Neuron (in vitro differentiated cells): ENCODE measurements at regions not wholly inside any gene's neighbourhood (a gene's known extent, or its start where the extent isn't known, plus 50 kb on each side); places are given as distances from the start of the nearest gene placed in this dataset.

Experiments
- H2AFZ ChIP-seq: one replicate; pipeline ENCODE4 v1.6.1; 2013; ENCODE audit warnings: low read depth, mild to moderate bottlenecking, inconsistent platforms, low read length, moderate library complexity
- H3K27me3 ChIP-seq: one replicate; pipeline ENCODE4 v1.6.1; 2013; ENCODE audit warnings: low read length; ENCODE audit not compliant: insufficient read depth
- H3K36me3 ChIP-seq: one replicate; pipeline ENCODE4 v1.6.1; 2013; ENCODE audit warnings: low read length; ENCODE audit not compliant: insufficient read depth
- H3K4me1 ChIP-seq: one replicate; pipeline ENCODE4 v1.6.1; 2013; ENCODE audit warnings: low read length; ENCODE audit not compliant: insufficient read depth
- H3K4me3 ChIP-seq: 2 replicates; pipeline ENCODE4 v1.5.1; 2013; ENCODE audit warnings: mild to moderate bottlenecking, low read length, moderate library complexity
- H3K9me3 ChIP-seq: one replicate; pipeline ENCODE4 v1.6.1; 2013; ENCODE audit warnings: low read length

- no peaks in the 10 kb centered on the region for H3K9me3 ChIP-seq
- no peaks in the 10 kb centered on the region for H3K36me3 ChIP-seq
- peaks cover 4% of the 10 kb centered on the region for H3K4me1 ChIP-seq
- H2AFZ ChIP-seq, result no peak overlapping the region
- no peak overlapping the region for H3K4me3 ChIP-seq
- no peaks in the 10 kb centered on the region for H3K27me3 ChIP-seq
These were observed 115.7 kb upstream of the MTAP start for GRCh38 chr9:21686738-21687137.

GRCh38 chr9:21687351-21687750 is 115.1 kb upstream of the MTAP start:
- peaks cover 4% of the 10 kb centered on the region for H3K4me1 ChIP-seq
- no peak overlapping the region for H3K4me3 ChIP-seq
- no peaks in the 10 kb centered on the region for H3K9me3 ChIP-seq
- H3K27me3 ChIP-seq, result no peaks in the 10 kb centered on the region
- H2AFZ ChIP-seq, result no peak overlapping the region
- H3K36me3 ChIP-seq, result no peaks in the 10 kb centered on the region

- Histone ChIP-seq H2AFZ (no peak overlapping the region), H3K4me3 (no peak overlapping the region), H3K9me3 (no peaks in the 10 kb centered on the region), H3K36me3 (no peaks in the 10 kb centered on the region), H3K27me3 (no peaks in the 10 kb centered on the region), H3K4me1 (peaks cover 4% of the 10 kb centered on the region)
These were observed 114.0 kb upstream of the MTAP start for GRCh38 chr9:21688108-21689102.

DNA sequence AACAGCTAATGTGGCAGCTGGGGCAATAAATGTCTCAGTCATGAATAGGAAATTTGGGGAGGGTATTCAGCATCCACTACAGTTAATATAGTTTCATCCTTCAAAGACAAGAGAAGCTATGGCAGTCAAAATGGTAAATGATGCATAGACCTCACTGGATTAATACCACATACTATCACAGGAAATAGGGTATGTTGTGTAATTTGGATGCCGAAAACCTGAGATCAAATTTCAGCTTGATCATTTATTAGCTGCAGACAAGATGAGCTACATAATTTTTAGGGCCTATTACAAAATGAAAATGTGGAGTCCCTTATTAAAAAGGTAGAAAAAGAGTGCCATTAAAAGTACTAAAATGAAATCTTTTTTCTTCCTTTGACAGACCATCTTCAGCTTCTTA is 112.6 kb upstream of the MTAP start:
- Histone ChIP-seq H3K27me3 (no peaks in the 10 kb centered on the region), H2AFZ (no peak overlapping the region), H3K9me3 (no peaks in the 10 kb centered on the region), H3K4me3 (no peak overlapping the region), H3K36me3 (no peaks in the 10 kb centered on the region), H3K4me1 (no peaks in the 10 kb centered on the region)

DNA sequence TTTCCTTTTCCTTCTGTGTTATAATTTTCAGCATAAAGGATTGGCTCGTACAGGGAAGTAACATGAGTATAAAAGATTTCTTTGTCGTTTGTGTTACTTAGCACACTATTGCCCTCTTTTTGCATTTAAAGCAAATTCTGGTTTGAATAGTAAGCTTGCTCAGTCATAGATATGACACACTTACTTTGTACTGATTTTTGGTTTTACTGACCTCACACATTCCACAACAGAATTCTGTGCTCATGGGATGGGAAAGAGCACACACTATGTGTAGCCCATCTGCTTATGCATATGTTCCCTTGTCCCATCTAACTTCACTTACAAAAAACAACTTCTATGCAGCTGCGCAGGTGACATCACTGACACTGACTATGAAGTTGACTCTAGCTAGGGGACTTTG is 111.9 kb upstream of the MTAP start:
- Histone ChIP-seq H2AFZ (no peak overlapping the region), H3K4me3 (no peak overlapping the region), H3K36me3 (no peaks in the 10 kb centered on the region), H3K4me1 (no peaks in the 10 kb centered on the region), H3K27me3 (no peaks in the 10 kb centered on the region), H3K9me3 (peaks cover 2% of the 10 kb centered on the region)

DNA sequence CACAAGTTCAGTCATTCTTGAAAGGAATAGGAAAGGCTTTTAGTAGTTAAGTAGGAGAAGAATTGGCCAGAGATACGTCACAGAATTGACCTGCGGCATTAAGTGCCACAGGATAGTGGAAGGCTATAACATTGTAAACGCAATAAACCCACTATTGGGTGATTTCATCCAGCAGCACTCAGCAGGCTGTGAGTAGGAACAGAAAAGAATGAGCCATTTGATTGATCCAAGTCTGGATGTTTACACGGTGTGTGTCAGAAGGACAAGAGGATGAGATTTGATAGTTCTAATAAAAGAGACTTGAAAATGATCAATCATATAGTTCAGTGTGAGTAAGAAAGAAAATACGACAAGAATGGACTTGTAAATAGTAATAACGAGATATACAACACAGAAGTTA is 110.0 kb upstream of the MTAP start:
- Histone ChIP-seq H3K36me3 (no peaks in the 10 kb centered on the region), H3K27me3 (no peaks in the 10 kb centered on the region), H2AFZ (no peak overlapping the region), H3K4me1 (no peaks in the 10 kb centered on the region), H3K4me3 (no peak overlapping the region), H3K9me3 (peaks cover 2% of the 10 kb centered on the region)

DNA sequence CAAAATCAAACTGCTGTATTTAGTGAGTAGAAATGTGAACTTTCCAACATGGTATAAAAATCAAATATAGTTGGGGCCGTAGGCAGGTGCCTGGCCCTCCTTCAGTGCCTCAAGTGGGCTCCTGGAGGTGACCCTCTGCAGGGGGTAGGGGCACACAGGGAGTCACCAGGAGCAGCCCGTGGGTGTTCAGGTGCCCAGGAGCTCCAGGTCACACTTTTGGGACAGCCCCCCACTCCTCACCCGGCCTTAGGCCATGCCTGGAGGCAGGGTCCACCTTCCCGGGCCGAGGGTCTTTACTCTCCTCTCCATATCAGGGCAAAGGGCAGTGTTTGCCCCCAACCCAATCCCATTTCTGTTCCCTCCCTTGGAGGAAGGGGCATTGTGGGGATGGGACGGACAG is 108.0 kb upstream of the MTAP start:
- Histone ChIP-seq H3K4me1 (no peaks in the 10 kb centered on the region), H3K27me3 (no peaks in the 10 kb centered on the region), H3K36me3 (no peaks in the 10 kb centered on the region), H3K9me3 (peaks cover 2% of the 10 kb centered on the region), H3K4me3 (no peak overlapping the region), H2AFZ (no peak overlapping the region)

- Histone ChIP-seq H3K27me3 (no peaks in the 10 kb centered on the region), H2AFZ (no peak overlapping the region), H3K4me3 (no peak overlapping the region), H3K9me3 (peaks cover 2% of the 10 kb centered on the region), H3K4me1 (no peaks in the 10 kb centered on the region), H3K36me3 (no peaks in the 10 kb centered on the region)
These were observed 107.0 kb upstream of the MTAP start for GRCh38 chr9:21695443-21695842.

GRCh38 chr9:21695874-21696341 is 106.5 kb upstream of the MTAP start:
- peaks cover 2% of the 10 kb centered on the region for H3K9me3 ChIP-seq
- H3K27me3 ChIP-seq, result no peaks in the 10 kb centered on the region
- H3K36me3 ChIP-seq, result no peaks in the 10 kb centered on the region
- no peaks in the 10 kb centered on the region for H3K4me1 ChIP-seq
- no peak overlapping the region for H2AFZ ChIP-seq
- no peak overlapping the region for H3K4me3 ChIP-seq

- no peaks in the 10 kb centered on the region for H3K36me3 ChIP-seq
- peaks cover 2% of the 10 kb centered on the region for H3K9me3 ChIP-seq
- no peak overlapping the region for H3K4me3 ChIP-seq
- H2AFZ ChIP-seq, result no peak overlapping the region
- H3K4me1 ChIP-seq, result no peaks in the 10 kb centered on the region
- no peaks in the 10 kb centered on the region for H3K27me3 ChIP-seq
These were observed 106.0 kb upstream of the MTAP start for GRCh38 chr9:21696411-21696871.

- Histone ChIP-seq H3K4me3 (no peak overlapping the region), H2AFZ (no peak overlapping the region), H3K36me3 (no peaks in the 10 kb centered on the region), H3K27me3 (no peaks in the 10 kb centered on the region), H3K4me1 (peaks cover 9% of the 10 kb centered on the region), H3K9me3 (no peaks in the 10 kb centered on the region)
These were observed 94.2 kb upstream of the MTAP start for GRCh38 chr9:21708260-21708711.

- peaks cover 9% of the 10 kb centered on the region for H3K4me1 ChIP-seq
- H2AFZ ChIP-seq, result no peak overlapping the region
- no peaks in the 10 kb centered on the region for H3K27me3 ChIP-seq
- H3K9me3 ChIP-seq, result no peaks in the 10 kb centered on the region
- H3K36me3 ChIP-seq, result no peaks in the 10 kb centered on the region
- H3K4me3 ChIP-seq, result no peak overlapping the region
These were observed 93.6 kb upstream of the MTAP start for GRCh38 chr9:21708856-21709255.

GRCh38 chr9:21709464-21710058 is 92.9 kb upstream of the MTAP start:
- Histone ChIP-seq H3K4me1 (peaks cover 9% of the 10 kb centered on the region), H3K4me3 (no peak overlapping the region), H3K27me3 (no peaks in the 10 kb centered on the region), H3K9me3 (no peaks in the 10 kb centered on the region), H2AFZ (no peak overlapping the region), H3K36me3 (no peaks in the 10 kb centered on the region)
